SK-N-SH (cell line): ENCODE measurements at regions not wholly inside any gene's neighbourhood (a gene's known extent, or its start where the extent isn't known, plus 50 kb on each side); places are given as distances from the start of the nearest gene placed in this dataset.
"Not testable (repeated sequence)": the region's sequence is repeated elsewhere in the genome, so short reads cannot be mapped to it uniquely, and the experiment has no call there.

Experiments
- CTCF ChIA-PET: fragments of 300-600, 350-600 bp; formaldehyde crosslinking; extraction: SDS; loops from one replicate; lab custom pipeline; 2021; lab: Yijun Ruan, JAX
- POLR2A ChIA-PET: fragments of 350-600 bp; sonication (Branson Sonifier 250); formaldehyde crosslinking; extraction: SDS; loops from one replicate; lab custom pipeline; 2020; ENCODE audit warnings: antibody characterized with exemption, inconsistent platforms; lab: Yijun Ruan, JAX
- DNase-seq: peaks from one replicate; pipeline ENCODE4 v3.0.0; 2012
- H2AFZ ChIP-seq: fragments of 200-600 bp; sonication (generic); 2 replicates; pipeline ENCODE4 v1.8.1; 2016; ENCODE audit warnings: antibody characterized with exemption, mild to moderate bottlenecking, low read depth
- H3F3A ChIP-seq: fragments of 200-600 bp; sonication (generic); replicated peaks from 2 replicates; pipeline ENCODE3; 2016; ENCODE audit warnings: antibody characterized with exemption, mild to moderate bottlenecking; ENCODE audit not compliant: insufficient read depth
- H3K27ac ChIP-seq, 2 experiments: fragments of 200-500 bp in 1 of 2; fragments of 200-600 bp in 1 of 2; sonication (Bioruptor generic) in 1 of 2; sonication (generic), shearing (Covaris generic) in 1 of 2; 2 replicates each; pipeline versions ENCODE4 v1.5.1 to v1.6.1; 2014 to 2016; ENCODE audit warnings: low read depth in 2 of 2, inconsistent platforms in 1 of 2, low read length in 1 of 2, mild to moderate bottlenecking in 1 of 2, mixed read lengths in 1 of 2
- H3K27me3 ChIP-seq: fragments of 200-600 bp; sonication (generic), shearing (Covaris generic); 2 replicates; pipeline ENCODE4 v1.6.1; 2016; ENCODE audit warnings: mixed run types; ENCODE audit not compliant: insufficient read depth
- H3K36me3 ChIP-seq, 2 experiments: fragments of 200-500 bp in 1 of 2; fragments of 200-600 bp in 1 of 2; sonication (Bioruptor generic) in 1 of 2; sonication (generic) in 1 of 2; replicated peaks in 1 of 2; 2 replicates each; pipeline versions ENCODE3 to v1.5.1; 2014 to 2016; ENCODE audit warnings: low read length in 1 of 2, mild to moderate bottlenecking in 1 of 2; ENCODE audit not compliant: insufficient read depth in 2 of 2, control insufficient read depth in 1 of 2
- H3K4me1 ChIP-seq, 2 experiments: fragments of 200-500 bp in 1 of 2; fragments of 200-600 bp in 1 of 2; sonication (Bioruptor generic) in 1 of 2; sonication (generic), shearing (Covaris generic) in 1 of 2; 2 replicates each; pipeline versions ENCODE4 v1.5.1 to v1.6.1; 2014 to 2016; ENCODE audit warnings: low read depth in 1 of 2, low read length in 1 of 2, mixed run types in 1 of 2; ENCODE audit not compliant: insufficient read depth in 2 of 2, control insufficient read depth in 1 of 2
- H3K4me2 ChIP-seq: fragments of 200-600 bp; sonication (generic), shearing (Covaris generic); 2 replicates; pipeline ENCODE4 v1.6.1; 2017; ENCODE audit warnings: mixed run types
- H3K4me3 ChIP-seq, 2 experiments: fragments of 200-500 bp in 1 of 2; fragments of 200-600 bp in 1 of 2; sonication (Bioruptor generic) in 1 of 2; sonication (generic), shearing (Covaris generic) in 1 of 2; 2 replicates each; pipeline versions ENCODE4 v1.5.1 to v1.8.1; 2014 to 2016; ENCODE audit warnings: low read depth in 2 of 2, inconsistent platforms in 1 of 2, low read length in 1 of 2, mild to moderate bottlenecking in 1 of 2, mixed read lengths in 1 of 2, moderate library complexity in 1 of 2
- H3K79me2 ChIP-seq: fragments of 200-600 bp; sonication (generic); 2 replicates; pipeline ENCODE4 v1.8.1; 2017; ENCODE audit warnings: mild to moderate bottlenecking; ENCODE audit not compliant: insufficient read depth
- H3K9ac ChIP-seq: fragments of 200-600 bp; sonication (generic); 2 replicates; pipeline ENCODE4 v1.6.1; 2017; ENCODE audit warnings: mixed run types
- H3K9me2 ChIP-seq: fragments of 200-600 bp; sonication (generic); 2 replicates; pipeline ENCODE4 v1.6.1; 2017; ENCODE audit warnings: mixed run types
- H3K9me3 ChIP-seq: fragments of 200-600 bp; sonication (generic); 2 replicates; pipeline ENCODE4 v1.6.1; 2017; ENCODE audit warnings: mixed run types, mild to moderate bottlenecking, moderate library complexity
- H4K20me1 ChIP-seq: fragments of 200-600 bp; sonication (generic); 2 replicates; pipeline ENCODE4 v1.6.1; 2017; ENCODE audit warnings: mild to moderate bottlenecking, mixed run types; ENCODE audit not compliant: insufficient read depth
- ELF1 ChIP-seq: IDR thresholded peaks from 2 replicates; pipeline ENCODE4 v1.4.0; 2012
- EZH2phosphoT487 ChIP-seq: fragments of 200-600 bp; sonication (generic); IDR thresholded peaks from 2 replicates; pipeline ENCODE4 v1.6.1; 2017; ENCODE audit warnings: low read depth, mixed run types, mild to moderate bottlenecking, antibody characterized with exemption, moderate library complexity, borderline replicate concordance
- FOXM1 ChIP-seq: IDR thresholded peaks from 2 replicates; pipeline ENCODE4 v1.4.0; 2012; ENCODE audit warnings: low read depth, mild to moderate bottlenecking
- IRF3 ChIP-seq: fragments of 150-350 bp; IDR thresholded peaks from 2 replicates; pipeline ENCODE4 v1.6.1; 2016; ENCODE audit warnings: mild to moderate bottlenecking, low read depth, low read length
- NFIC ChIP-seq: IDR thresholded peaks from 2 replicates; pipeline ENCODE4 v1.4.0; 2012; ENCODE audit warnings: borderline replicate concordance
- NRF1 ChIP-seq: IDR thresholded peaks from 2 replicates; pipeline ENCODE4 v1.6.1; 2012; ENCODE audit warnings: low read depth, mild to moderate bottlenecking, low read length
- RCOR1 ChIP-seq: fragments of 150-350 bp; IDR thresholded peaks from 2 replicates; pipeline ENCODE4 v1.6.1; 2017; ENCODE audit warnings: antibody characterized with exemption, low read length
- TEAD4 ChIP-seq: IDR thresholded peaks from 2 replicates; pipeline ENCODE4 v1.4.0; 2012; ENCODE audit warnings: mild to moderate bottlenecking, borderline replicate concordance; ENCODE audit not compliant: insufficient read depth
- USF2 ChIP-seq: fragments of 150-350 bp; IDR thresholded peaks from 2 replicates; pipeline ENCODE4 v1.6.1; 2017; ENCODE audit warnings: antibody characterized with exemption, low read length, low read depth, borderline replicate concordance
- YY1 ChIP-seq: IDR thresholded peaks from 2 replicates; pipeline ENCODE4 v1.4.0; 2012; ENCODE audit warnings: low read depth, mild to moderate bottlenecking
- WGBS: methylation state at CpG from one replicate; pipeline ENCODE4 v1.1.6; 2017; ENCODE audit warnings: low lambda C conversion rate; 5-methylcytosine and 5-hydroxymethylcytosine counted together
- TF ChIP-seq, protein P1 (sequence below): fragments of 200-600 bp; sonication (generic); IDR thresholded peaks from 2 replicates; pipeline ENCODE4 v1.6.1; 2017; ENCODE audit warnings: antibody characterized with exemption, mild to moderate bottlenecking, moderate library complexity

DNA sequence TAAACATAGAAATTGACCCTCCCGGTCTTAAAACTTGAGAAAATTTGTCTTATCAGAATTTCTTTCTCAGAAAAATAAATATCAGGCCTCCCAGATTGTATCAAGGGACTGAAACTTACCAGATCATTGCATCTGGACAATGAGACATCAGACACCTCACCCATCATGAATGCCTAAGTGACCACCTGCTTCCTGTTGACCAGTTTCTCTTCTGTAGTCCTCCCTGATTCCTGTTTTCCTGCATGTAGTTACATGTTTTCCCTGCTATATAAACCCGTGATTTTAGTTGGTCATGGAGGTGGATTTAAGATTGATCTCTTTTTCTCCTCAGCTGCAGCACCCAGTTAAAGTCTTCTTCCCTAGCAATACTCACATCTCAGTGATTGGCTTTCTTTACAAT is 548.1 kb downstream of the PPP4R3C start:
- no peaks in the 10 kb centered on the region for H3K79me2 ChIP-seq
- CTCF ChIA-PET = interaction anchor here (1.4 kb wide), 1 partner anchor 15 kb away, joined by 3 read pairs; no protein-coding TSS in a partner anchor
- TF ChIP-seq EZH2phosphoT487 (no peak), USF2 (no peak), RCOR1 (no peak), ELF1 (no peak), IRF3 (no peak), NFIC (no peak), YY1 (no peak), NRF1 (no peak)
- TF ChIP-seq, protein P1, sequence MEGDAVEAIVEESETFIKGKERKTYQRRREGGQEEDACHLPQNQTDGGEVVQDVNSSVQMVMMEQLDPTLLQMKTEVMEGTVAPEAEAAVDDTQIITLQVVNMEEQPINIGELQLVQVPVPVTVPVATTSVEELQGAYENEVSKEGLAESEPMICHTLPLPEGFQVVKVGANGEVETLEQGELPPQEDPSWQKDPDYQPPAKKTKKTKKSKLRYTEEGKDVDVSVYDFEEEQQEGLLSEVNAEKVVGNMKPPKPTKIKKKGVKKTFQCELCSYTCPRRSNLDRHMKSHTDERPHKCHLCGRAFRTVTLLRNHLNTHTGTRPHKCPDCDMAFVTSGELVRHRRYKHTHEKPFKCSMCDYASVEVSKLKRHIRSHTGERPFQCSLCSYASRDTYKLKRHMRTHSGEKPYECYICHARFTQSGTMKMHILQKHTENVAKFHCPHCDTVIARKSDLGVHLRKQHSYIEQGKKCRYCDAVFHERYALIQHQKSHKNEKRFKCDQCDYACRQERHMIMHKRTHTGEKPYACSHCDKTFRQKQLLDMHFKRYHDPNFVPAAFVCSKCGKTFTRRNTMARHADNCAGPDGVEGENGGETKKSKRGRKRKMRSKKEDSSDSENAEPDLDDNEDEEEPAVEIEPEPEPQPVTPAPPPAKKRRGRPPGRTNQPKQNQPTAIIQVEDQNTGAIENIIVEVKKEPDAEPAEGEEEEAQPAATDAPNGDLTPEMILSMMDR = no peak
- TF ChIP-seq, all 33 proteins: peak for 0
- POLR2A ChIA-PET = no interaction called here
- Histone ChIP-seq H3F3A (no peaks in the 10 kb centered on the region), H4K20me1 (no peaks in the 10 kb centered on the region), H2AFZ (no peak overlapping the region), H3K4me2 (no peak overlapping the region), H3K9me2 (no peaks in the 10 kb centered on the region), H3K36me3 (no peaks in the 10 kb centered on the region), H3K9ac (no peak overlapping the region), H3K27me3 (no peaks in the 10 kb centered on the region), H3K27ac (no peak overlapping the region), H3K9me3 (no peaks in the 10 kb centered on the region), H3K4me3 (no peak overlapping the region), H3K4me1 (no peaks in the 10 kb centered on the region; a peak in 1 of 4 replicates)
- 2% methylated on average over 2 of the region's 2 CpGs for WGBS
- no peak for DNase-seq

GRCh38 chrX:26914232-26914631 is 548.9 kb downstream of the PPP4R3C start:
- WGBS = 2% methylated on average over 2 of the region's 2 CpGs
- Histone ChIP-seq H3K27me3 (no peaks in the 10 kb centered on the region), H3F3A (no peaks in the 10 kb centered on the region), H3K9ac (no peak overlapping the region), H2AFZ (no peak overlapping the region), H4K20me1 (no peaks in the 10 kb centered on the region), H3K79me2 (no peaks in the 10 kb centered on the region), H3K4me1 (no peaks in the 10 kb centered on the region; a peak in 1 of 4 replicates), H3K4me2 (no peak overlapping the region), H3K9me3 (no peaks in the 10 kb centered on the region), H3K36me3 (no peaks in the 10 kb centered on the region), H3K4me3 (no peak overlapping the region), H3K9me2 (no peaks in the 10 kb centered on the region), H3K27ac (no peak overlapping the region)
- POLR2A ChIA-PET = no interaction called here
- TF ChIP-seq TEAD4 (no peak), FOXM1 (no peak)
- CTCF ChIA-PET = no interaction called here
- no peak for DNase-seq

- H2AFZ ChIP-seq, H3F3A ChIP-seq, H3K4me3 ChIP-seq, DNase-seq, H3K27ac ChIP-seq, H3K27me3 ChIP-seq, POLR2A ChIA-PET, H3K79me2 ChIP-seq, H3K9ac ChIP-seq, H3K36me3 ChIP-seq, H3K4me2 ChIP-seq, H3K4me1 ChIP-seq, H3K9me2 ChIP-seq, H4K20me1 ChIP-seq, CTCF ChIA-PET, H3K9me3 ChIP-seq: not testable (repeated sequence)
- WGBS = 7% methylated on average over 3 of the region's 3 CpGs
Measured at GRCh38 chrX:26911785-26912184, 551.4 kb downstream of the PPP4R3C start.
